HG02943 (cell line): ENCODE measurements at regions not wholly inside any gene's neighbourhood (a gene's known extent, or its start where the extent isn't known, plus 50 kb on each side); places are given as distances from the start of the nearest gene placed in this dataset.

ENCODE experiments used
- ATAC-seq: cut with Tn5 transposase; IDR thresholded peaks from one replicate; pipeline ENCODE4 v1.9.1; 2021; ENCODE audit warnings: mild to moderate bottlenecking, low read depth, moderate library complexity; ENCODE audit not compliant: unreplicated experiment

DNA sequence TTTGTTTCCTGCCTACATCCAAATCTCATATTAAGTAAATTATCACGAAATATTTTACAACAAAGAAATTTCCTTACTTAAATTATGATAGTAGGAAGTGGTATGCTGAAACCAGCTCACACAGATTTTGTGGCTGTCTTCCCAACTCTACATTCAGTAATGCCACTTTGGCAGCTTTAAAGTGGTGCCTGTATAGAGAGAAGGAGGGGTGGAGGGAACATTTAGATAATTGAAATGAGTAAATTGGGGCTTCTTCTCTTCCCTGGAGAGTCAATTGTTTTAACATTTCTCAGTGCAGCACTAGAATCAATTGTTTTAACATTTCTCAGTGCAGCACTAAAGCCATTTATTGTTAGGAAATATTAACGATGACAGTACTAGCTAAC lies 1323.1 kb downstream of the PCDH7 start:
- ATAC-seq = no peak

DNA sequence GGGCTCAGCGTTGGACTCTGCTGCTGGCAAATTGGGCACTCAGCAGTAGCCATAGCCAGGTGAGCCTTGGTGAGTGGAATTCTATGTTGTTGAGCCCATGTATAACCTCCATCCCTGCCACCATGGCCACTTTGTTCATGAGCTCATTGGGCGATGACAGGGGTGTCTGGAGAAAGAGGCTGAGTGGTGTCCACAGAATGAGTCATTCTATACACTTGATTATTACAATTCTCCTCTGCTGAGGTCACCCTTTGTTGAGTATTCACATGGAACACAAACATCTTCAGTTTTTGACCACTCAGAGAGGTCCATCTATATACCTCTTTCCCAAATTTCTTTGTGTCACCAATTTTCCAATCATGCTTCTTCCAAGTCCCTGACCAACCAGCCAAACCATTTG lies 1341.7 kb downstream of the PCDH7 start:
- no peak for ATAC-seq

DNA sequence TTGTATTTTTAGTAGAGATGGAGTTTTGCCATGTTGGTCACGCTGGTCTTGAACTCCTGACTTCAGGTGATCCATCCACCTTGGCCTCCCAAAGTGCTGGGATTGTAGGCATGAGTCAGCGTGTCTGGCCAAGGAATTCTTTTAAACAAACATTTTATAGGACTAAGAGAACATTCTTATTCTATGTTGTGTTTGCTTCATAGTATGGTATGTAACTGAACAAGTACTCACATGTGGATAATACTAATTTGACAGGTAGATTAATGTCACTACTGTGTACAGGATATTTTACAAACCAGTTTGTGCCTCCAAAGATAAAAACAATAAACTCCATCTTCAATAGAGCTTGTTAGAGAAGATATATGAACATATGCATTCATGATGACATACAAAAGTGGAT lies 1353.4 kb downstream of the PCDH7 start:
- no peak for ATAC-seq

DNA sequence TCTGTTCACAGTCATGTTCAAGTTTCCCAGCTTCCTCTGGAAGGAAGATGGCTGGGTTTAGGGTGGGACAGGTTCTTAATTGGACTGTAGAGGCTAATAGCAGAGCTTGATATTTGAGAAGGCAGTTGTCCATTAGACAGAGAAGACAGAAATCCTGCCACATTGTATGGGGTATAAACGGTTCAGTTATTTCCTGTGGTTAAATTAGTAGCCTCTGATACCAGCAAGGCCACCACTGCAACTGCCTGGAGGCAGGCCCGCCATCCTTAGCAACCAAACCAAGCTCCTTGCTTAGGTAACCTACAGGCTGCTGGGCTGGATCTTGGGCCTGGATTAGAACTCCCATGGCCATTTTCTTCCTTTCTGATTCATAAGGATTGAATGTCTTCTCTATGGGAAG lies 1367.0 kb downstream of the PCDH7 start:
- no peak for ATAC-seq

DNA sequence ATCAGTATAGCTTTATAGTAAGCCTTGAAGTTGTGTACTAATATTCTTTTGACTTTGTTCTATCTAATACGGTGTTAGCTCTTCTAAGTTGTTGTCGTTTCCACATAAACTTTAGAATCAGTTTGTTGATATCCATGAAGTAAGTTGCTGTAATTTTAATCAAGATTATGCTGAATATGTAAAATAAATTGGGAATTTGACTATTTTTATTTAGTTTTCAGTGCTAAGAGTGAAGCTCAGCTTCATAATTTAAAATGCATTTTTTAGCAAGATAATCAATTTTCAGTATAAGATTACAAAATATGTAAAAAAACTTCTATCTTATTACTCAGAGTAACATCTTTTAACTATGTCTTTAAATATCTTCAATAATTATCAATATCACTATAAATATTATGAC lies 1374.8 kb downstream of the PCDH7 start:
- ATAC-seq = no peak

DNA sequence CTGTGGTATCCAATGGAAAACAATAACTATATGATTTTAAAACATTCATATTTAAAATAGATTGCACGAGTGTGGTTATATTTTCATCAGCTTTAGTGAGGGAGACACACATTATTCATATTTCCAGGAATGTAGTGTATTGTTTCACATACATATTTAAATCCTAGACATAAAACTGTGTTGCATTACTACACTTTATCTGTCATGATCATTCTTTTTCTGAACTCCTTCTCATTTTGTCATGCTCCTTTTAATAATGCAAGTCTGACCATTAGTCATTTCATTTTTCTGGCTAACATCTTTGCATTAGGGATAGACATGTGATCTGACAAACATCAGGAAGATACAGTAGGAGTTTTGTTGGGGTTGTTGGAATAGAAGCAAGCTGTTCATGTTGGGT lies 1382.7 kb downstream of the PCDH7 start:
- no peak for ATAC-seq

DNA sequence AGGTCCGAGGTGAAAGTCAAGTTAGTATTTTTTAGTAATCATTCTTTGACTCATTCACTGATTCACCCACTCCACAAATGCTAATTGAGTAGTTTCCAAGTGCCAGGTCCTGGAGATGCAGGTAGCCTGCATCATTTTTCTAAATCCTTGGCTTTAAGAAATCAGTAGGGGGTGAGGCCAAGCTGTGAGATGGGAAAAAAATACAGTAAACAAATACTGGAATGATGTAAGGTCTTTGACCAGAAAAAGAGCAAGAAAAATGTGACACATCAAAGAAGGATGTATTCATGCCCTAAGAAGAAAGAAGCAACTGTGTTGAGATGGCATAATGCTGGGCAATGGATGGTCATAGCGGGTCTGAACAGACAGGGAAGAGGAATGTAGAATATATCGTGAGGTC lies 1386.6 kb downstream of the PCDH7 start:
- ATAC-seq = no peak

DNA sequence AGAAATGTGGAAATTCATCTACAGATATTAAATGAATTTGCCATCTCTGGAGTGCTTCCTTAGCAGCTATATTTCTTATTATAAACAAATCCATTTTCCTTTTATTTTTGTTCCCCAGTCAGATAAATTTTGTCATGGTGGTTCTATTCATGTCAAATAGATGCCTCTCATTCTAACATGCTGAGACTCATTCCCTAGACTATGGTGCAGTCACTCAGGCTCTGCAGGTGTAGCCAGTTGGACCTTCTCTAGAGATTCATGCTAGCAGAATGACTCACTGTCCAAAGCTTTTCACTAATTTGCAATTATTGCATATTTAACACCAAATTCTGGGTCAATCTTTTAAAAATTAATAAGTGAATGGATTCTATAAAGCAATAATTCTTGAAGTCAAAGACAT lies 1392.7 kb downstream of the PCDH7 start:
- no peak for ATAC-seq

DNA sequence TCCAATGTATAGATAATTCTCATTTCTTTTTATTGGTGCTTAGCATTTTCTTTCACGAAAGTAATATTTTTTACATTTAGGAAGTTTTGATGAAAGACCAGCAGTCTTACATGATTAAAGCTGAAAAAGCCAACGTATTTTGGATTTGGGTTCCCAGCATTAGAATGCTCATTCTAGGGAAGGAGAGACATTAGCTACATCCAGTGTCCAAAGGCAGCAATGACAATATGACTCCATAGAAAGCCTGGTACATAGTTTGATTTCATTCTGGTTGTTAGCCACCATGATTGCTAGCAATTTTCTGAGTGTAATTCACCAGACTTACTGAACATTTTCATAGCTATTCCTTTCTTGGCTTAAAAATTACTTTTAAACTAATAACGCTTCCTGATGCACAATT lies 1397.5 kb downstream of the PCDH7 start:
- ATAC-seq = no peak

DNA sequence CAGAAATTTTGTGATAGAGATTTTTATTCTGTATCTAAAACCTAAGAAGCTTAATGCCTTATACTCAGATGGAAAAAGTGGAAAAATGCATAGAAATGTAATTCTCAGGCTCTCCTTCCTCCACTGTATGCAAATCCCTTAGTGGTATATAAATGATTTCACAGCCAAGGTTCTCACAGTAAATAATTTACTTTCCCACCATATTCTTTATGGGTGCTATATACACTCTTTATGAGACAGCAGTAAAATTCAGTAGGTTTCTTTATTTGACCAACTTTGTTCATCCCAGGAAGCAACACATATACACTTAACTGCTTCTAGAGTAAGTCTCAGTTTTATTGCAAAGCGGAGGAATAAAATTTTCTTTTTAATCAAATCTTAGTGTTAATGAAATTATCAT lies 1399.7 kb downstream of the PCDH7 start:
- no peak for ATAC-seq

DNA sequence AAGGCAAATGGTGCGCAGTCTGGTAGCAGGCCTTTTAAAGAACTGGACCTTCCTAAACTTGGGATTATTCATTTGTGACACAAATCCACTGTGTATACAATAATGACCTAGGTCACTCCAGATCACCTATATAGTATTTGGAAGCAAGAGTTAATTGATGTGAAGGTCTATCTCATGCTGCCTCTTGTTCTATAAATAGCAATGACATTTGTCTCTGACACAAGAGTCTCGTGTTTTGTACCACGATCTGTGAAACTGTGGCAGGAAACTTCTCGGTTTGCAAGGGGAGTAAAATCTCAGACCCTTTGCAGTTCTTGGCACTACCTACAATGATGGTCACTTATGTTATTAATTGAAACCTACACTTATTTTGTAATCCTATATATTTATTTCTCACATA lies 1408.4 kb downstream of the PCDH7 start:
- no peak for ATAC-seq

DNA sequence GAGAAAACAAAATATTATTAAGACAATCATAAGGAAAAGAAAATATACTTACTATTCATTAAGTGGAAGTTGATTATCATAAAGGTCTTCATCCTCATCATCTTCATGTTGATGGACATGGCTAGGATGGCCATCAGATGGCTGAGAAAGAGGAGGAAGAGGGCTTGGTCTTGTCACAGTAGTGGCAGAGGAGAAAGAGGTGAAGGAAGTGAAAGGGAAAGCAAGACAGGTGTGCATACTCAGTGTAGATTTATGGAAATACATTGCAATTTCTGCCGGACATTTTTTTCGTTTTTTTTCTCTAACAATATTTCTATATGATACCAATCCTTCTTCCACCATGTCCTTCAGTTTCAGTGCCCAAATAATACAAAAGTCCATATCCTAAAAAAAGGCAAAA lies 1409.8 kb downstream of the PCDH7 start:
- no peak for ATAC-seq

DNA sequence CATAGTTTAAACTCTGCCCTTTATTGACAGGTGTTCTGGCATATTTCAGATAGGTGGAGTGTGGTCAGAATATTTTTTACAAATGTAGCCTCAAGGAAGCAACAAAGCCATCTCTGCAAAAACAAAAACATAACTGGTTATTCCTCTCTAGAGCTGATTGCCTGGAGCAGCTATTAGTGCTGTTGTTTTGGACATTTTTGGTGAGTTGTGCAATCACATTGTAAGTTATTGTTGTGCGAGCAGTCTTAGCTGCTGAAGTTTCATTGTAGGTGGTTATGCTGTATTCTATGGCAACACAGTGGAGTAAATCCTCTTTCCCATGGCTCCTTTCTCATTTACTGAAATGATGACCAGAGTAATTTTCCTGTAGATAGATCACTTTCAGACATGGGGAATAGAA lies 1413.0 kb downstream of the PCDH7 start:
- no peak for ATAC-seq

DNA sequence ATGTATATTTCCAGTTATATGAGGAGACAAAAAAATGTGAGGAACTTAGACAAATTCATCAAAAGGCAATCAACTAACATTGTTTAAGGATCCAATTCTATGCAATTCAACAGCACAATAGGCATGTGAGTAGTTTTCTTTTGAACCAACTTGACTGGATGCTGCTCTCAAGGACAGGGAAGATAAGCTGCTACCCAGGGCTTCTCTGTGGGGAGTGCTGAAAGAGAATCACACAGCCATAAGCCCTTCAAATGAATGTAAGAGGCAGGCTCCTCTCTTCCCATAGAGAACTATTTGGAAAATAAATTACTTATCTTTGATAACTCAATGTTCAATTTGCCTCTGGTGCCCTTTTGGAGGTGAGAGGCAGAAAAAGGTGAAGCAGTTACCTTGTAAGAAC lies 1413.6 kb downstream of the PCDH7 start:
- ATAC-seq = no peak

DNA sequence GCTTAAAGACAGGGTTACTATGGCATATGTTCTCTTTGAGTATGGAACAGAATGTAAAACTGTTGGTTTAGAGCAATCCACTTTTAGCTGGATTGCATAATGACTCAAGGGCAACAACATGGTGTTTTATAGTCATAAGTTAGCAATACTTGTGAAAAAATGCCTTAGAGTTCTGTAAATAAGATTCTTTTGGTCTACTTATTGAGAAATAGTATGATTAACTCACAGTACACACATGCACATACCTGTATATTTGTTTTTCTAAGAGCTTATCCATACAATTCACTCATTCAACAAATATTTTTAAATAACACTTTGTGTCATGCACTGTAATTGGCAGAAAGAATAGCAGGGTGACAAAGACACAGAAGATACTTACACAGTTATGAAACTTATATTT lies 1415.5 kb downstream of the PCDH7 start:
- no peak for ATAC-seq

DNA sequence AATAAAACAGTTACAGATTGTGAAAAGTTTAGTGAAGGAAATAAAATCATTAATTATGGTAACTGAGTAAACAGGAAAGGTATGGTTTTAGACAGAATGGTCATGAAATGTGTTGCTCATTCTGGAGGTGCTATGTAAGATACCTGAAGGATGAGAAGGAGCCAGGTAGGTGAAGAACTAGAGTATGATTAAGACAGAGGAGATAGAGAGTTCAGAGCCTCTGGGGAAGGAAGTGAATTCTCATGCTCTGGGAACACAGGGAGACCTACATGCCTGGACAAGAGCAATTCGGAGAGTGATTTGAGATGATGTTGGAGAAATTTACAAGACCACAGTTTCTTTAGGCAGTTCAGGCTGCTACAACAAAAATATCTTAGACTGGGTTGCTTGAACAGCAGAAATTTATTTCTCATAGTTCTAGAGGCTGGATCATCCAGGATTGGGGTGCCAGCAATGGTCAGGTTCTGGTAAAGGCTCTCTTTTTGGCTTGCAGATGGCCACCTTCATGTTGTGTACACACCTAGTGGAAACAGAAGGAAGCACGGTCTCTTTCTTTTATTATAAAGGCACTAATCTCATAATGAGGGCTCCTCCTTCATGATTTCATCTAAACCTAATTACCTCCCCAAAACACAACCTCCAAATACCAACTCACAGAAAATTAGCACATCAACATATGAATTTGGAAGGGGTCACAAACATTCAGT lies 1416.1 kb downstream of the PCDH7 start:
- ATAC-seq = no peak

DNA sequence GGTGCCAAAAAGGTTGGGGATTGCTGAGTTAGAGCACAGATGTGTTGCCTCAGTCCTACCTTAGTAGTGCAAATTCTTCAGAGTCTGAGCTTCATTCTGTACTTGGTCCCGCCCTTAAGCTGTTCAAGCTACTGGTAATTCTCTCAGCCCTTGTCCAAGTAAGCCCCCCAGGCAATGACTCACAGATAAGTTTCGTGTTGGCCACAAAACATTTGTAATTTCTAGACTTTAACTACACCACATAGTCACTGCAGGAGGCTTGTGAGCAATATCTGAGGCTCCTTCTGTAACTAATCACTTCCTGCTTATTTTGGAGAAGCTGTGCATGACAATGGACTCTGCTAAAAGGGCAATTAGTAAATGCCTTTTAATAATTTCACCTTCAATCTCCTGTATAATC lies 1420.5 kb downstream of the PCDH7 start:
- ATAC-seq = no peak

DNA sequence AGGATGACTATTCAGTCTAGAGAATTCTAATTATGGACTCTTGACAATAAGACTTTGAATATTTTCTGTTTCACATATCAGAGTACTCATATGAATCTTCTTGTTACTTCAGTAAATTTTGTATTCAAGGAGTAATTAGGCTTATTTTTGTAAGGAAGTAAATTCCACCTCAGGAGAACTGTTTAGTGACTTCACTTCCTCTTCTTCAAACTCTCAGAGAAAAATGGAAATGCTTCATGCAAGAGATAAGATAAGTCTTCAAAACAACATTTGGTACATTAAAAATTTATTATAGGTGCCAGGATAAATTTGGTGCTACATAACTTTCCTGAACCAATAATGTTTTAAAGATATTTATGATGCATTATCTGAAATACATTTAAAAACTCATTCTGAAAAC lies 1421.9 kb downstream of the PCDH7 start:
- no peak for ATAC-seq

DNA sequence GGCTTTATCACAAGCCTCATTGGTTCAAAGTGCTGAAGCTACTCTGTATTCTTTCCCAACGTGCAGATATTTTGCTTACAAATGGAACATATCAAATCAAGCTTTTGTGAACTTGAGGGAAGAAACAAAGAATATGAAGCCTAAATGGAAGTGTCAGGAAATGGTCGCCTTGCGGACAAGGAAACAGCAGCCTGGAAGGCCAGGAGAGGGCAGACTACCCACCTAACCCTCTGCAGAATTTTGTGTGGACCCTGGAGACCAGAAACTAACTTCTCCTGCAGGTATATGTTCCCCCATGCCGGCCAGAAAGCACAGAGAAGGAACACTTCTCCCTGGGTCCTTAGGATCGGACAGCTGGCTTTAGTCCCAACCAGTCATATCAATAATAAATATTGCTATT lies 1425.8 kb downstream of the PCDH7 start:
- ATAC-seq = no peak

DNA sequence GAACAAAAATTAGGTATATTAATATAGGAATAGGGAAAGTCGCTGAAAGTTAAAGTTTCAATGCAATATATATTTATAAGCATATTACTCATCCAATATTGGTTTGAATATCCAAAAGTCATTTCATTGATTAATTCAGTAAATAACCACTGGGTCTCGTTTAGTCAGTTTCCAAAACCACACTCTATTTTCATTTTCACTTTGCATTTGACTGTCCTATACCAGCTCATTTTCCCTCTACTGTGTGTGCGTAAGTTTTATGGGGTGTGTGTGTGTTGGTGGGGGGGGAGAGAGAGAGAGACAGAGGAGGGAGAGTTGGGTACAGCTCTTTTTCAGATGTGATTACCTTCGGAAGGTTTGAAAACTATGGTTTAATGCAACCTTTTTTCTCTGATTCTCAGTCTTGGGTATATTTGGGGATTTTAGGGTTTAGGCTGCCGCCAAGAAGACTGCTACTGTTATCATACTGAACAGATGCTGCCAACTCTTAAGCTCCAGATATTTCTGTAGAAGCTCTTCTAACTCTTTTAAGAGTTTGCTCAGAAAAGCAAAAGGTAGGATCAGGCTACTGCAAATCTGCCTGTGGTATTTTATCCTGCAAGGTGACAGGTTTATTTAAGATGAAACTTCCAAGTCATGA lies 1427.4 kb downstream of the PCDH7 start:
- no peak for ATAC-seq

DNA sequence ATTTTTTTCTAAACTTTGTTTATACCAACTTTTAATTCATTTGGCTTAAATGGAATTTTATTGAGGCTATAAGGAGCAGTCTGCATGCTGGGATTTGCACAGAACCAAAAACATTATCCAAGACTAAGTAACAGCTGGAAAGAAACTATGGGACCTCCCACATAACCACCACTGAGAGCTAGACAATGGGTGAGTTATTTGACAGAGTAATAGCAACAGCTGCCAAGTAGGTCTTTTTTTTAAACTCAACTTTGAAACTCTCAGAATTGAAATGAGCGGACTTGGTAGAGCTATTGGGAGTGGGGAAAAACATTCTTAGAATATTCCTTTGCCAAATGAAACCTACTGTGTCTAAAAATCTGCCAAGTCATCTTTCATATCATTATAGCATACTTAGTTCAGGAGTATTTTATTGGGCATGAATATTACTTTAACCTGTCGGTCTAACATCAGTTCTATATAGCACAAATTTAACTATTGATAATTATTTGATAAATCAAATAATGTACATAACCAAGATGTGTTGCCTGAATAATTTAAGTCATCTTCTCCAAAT lies 1428.0 kb downstream of the PCDH7 start:
- no peak for ATAC-seq

DNA sequence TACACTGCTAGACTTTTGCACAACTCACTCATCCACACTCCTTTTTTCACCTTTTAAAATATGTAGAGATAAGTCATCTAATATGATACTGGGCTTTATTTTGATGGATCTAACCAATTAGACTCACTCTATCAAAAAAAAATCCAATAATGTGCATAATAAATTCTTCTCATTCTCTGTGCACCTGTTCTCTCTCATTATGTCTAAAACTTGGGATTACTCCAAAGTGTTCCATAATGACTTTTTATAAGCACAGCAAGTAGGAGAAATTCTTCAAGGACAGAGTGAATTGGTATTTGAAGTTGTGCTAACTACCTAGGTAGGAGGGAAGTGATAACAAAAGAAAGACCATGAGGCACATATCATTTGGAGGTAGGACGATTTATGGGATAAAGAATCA lies 1438.8 kb downstream of the PCDH7 start:
- no peak for ATAC-seq
